HG03095 (cell line): ENCODE measurements at regions not wholly inside any gene's neighbourhood (a gene's known extent, or its start where the extent isn't known, plus 50 kb on each side); places are given as distances from the start of the nearest gene placed in this dataset.
"Not testable (repeated sequence)": the region's sequence is repeated elsewhere in the genome, so short reads cannot be mapped to it uniquely, and the experiment has no call there.

Source experiments
- ATAC-seq: cut with Tn5 transposase; IDR thresholded peaks from one replicate; pipeline ENCODE4 v1.9.1; 2021; ENCODE audit warnings: moderate library complexity; ENCODE audit not compliant: unreplicated experiment

DNA sequence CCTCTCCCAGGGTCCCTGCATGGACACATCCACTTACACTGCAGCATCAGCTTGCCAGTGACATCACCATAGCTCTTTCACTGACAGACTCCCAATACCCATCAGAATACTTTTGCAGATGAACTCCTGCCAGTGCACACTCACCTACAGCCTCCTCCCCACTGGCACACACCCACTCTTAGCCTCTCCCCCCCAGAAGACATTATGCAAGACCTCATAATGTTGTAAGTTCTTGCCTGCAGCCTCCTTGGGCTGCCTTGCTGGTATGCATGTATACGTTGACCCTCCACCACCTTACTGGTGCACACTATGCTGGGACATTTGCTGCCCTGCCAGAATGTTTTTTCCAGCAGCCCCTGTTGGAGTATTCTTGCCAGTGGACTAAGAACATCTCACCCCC, 324.2 kb downstream of the AEBP2 start:
- ATAC-seq, result no peak

DNA sequence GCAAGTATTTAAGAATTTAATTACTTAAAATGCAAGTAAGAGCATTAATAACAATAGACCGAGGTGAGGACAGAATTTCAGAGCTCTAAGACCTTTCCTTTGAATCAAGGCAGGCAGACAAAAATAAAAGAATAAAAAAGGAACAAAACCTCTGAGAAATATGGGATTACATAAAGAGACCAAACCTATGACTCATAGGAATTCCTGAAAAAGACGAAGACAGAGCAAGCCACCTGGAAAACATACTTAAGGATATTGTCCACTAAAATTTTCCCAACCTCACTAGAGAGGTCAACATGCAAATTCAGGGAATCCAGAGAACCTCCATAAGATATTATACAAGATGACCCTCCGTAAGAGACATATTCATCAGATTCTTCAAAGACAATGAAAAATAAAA, 325.1 kb downstream of the AEBP2 start:
- no peak for ATAC-seq

DNA sequence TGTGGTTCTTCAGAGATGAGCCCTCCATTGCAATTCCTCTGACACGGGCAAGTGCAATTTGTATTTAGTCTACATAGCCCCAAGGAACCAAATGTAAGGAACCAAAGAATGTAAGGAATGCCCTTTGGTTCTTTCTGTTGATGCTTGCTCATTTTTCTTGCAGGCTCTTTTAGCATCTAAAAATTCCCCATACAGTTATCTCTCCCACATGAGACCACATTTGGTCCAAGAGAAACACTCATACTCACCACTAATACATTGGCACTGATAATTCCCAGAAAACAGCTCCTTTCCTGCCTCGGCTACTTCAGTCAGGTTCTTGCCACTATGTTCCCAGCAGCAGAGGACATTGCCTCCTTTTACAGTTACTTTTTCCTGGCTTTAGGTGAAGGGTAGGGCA, 332.6 kb downstream of the AEBP2 start:
- ATAC-seq, result no peak

DNA sequence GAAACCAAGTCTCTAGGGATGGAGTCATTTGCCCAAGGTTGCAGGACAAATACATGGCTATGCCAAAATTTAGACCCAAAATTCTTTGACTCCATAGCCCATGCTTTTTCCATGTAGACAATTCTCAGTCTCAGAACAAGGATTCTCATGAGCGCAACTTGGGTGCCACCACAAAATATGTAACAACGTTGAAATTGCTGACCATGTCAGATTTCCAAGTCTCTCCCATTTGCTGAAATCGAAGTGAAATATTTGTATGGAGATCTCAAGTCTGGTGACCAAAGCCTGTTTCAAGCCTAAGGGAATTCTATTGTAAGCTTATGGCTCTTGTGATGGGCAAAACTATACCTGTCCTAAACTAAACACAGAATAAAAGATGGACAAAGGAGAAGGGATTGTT, 333.5 kb downstream of the AEBP2 start:
- ATAC-seq, result no peak

DNA sequence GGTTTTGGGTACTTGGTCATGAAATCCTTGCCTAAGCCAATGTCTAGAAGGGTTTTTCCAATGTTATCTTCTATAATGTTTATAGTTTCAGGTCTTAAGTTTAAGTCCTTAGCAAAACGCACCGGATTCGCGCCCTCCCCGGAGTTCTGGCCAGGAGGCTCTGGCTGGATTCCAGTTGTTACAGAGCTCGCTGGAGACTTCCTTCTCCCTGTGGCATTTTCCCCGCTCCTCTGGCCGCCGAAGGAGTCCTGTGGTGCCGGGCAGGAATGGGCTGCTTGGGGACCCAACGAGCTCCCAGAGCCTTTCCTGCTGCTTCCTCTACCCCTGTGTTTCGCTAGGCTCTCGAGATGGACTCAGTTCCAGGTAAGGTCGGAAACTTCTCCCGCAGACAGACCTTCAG, 335.9 kb downstream of the AEBP2 start:
- ATAC-seq, result no peak

DNA sequence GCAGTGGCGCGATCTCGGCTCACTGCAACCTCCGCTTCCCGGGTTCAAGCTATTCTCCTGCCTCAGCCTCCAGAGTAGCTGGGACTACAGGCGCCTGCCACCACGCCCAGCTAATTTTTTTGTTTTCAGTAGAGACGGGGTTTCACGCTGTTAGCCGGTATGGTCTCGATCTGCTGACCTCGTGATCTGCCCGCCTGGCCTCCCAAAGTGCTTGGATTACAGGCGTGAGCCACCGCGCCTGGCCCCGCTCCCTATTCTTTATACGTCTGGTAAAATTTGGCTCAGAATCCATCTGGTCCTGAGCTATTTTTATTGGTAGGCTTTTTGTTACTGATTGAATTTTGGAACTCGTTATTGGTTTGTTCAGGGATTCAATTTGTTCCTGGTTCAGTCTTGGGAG, 336.7 kb downstream of the AEBP2 start:
- ATAC-seq, result not testable (repeated sequence)

DNA sequence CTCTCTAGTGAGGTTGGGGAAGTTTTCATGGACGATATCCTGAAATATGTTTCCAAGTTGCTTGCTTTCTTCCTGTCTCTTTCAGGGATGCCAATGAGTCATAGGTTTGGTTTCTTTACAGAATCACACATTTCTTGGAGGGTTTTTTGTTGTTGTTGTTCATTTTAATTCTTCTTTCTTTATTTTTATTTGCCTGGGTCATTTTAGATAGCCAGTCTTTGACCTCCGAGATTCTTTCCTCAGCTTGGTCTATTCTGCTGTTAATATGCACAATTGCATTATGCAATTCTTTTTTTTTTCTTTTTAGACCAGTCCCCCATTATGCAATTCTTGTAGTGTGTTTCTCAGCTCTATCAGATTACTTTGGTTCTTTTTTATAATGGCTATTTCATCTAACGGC, 338.9 kb downstream of the AEBP2 start:
- ATAC-seq, result no peak

DNA sequence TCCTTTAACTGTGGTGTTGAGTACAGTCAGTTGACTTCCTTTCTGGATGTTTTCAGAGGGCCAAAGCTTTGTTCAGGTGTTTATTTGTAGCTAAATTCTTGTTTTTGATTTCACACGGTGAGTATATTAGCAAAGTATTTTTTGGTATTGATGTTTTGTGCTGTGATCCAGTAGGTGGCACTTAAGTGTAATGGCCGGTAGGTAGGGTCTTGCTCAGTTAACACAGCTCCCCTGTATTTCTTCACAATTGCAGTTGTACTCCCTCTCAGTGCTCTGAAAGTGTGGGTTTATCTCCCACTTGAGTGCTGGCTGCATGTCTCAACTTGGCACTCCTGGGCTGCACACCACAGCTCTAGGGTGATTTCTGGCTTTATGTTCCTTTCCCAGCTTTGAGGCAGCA, 339.5 kb downstream of the AEBP2 start:
- no peak for ATAC-seq

DNA sequence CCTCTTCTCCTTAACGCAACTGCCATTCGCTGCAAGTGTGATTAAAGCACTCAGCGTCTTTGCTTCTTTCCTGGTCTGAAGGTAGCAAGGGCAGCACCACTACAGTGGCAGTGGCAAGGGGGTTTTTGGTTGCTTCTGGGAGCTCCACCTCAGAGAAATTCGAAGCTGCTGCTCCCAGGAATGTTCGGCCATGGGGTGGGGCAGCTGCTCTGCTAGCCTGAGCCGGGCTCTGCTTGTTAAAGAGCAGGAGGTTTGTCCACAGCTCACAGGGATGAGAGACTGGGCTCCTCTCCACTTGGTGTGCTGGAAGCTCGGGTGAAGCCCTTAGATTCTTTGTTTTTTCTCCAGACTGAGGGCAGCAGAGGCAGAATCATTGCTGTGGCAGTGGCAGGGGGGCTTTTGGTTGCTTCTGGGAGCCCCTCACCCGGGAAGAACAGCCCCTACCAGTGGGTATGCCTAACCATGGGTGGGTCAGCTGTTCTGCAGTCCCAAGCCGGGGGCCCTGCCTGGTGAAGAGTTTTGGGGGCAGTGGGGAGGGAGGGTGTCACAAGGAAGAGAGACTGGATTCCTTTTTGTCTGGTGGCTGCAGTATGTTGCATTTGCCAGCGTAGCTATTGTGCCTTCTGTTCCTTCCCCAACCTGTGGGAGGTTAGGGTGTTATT, 340.2 kb downstream of the AEBP2 start:
- ATAC-seq, result no peak

DNA sequence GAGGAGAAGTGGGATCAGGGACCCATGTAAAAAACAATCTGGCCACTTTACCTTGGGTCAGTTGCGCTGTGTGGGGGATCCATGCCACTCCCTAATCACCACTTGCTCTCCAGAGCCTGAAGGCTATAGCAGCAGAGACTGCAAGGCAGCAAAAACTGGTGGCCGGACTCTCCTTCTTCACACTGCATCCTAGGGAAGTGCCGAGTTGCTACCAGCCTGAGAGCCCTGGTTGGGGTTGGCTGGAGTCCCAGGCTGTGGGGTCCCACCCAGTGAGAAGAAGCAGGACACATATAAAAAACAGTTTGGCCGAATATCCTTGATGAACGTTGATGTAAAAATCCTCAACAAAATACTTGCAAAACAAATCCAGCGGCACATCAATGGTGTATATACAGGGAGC, 341.2 kb downstream of the AEBP2 start:
- ATAC-seq, result no peak

DNA sequence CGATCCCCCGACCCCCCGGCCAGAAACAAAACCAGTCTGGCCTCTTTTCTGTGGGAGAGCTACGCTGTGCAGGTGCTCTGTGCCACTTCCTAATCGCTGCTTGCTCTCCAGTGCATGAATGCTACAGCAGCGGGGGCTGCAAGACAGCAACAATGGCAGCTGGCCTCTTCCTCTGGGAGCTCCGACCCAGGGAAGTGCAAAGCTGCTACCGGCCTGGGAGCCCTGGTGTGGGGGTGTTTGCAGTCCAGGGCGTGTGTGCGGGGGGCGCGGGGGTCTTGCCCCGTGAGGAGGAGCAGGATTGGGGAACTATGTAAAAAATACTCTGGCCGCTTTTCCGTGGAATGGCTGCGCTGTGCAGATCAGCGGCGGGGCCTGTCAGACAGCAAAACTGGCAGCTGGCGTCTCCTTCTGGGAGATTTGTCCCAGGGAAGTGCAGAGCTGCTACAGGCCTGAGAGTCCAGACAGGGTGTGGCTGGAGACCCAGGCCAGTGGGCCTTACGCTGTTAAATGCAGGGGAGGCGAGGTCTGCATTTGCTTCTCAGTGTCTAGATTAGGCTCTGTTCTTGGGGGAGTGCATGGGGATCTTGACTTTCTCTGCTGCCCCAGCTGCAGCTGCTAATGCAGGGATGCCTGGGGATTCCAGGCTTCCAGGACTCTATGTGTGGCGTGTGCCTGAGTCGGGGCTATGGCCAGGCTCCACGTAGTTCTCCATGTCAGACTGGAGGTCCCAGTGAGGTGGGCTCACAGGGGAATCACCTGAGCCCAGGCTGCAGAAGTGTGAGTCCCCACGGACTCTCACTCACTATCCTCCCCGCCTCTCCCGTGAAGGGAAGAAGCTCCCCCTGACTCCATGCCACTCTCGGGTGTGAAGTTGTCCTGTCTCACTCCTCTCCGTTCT, 344.5 kb downstream of the AEBP2 start:
- ATAC-seq, result no peak

DNA sequence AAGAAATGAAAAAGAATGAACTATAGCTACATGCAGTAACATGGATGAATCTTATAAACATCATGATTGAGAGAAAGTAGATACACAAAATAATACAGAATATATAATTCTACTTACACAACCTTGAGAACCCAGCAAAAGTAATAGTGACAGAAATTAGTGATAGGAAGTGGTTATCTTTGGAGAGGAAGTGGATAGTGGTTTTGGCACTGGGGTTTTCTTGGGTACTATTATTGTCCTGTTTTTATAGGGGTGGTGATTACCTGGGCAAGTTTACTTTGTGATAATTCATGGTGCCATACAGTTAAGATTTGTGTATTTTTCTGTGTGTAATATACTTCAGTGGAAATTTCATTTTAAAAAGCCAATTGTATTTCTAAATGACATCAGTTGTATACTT, 352.7 kb downstream of the AEBP2 start:
- no peak for ATAC-seq

DNA sequence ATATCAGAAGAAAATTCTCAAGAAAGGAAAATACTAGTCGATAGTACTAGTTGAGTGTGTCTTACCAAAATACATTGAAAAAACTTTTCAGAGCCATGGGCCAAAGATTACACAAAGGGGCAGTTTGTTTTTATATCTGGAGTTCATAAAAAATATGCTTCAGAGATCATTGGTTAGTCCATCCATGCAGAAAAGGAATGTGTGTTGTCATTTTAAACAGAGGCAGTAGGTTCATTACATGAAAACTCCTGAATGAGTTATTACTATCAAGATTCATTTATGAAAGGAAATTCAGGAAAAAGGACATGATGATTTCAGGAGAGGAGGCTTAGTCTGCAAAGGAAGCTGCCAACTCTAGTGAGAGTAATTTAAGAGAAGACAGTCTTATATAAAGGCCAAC, 354.8 kb downstream of the AEBP2 start:
- ATAC-seq, result no peak

DNA sequence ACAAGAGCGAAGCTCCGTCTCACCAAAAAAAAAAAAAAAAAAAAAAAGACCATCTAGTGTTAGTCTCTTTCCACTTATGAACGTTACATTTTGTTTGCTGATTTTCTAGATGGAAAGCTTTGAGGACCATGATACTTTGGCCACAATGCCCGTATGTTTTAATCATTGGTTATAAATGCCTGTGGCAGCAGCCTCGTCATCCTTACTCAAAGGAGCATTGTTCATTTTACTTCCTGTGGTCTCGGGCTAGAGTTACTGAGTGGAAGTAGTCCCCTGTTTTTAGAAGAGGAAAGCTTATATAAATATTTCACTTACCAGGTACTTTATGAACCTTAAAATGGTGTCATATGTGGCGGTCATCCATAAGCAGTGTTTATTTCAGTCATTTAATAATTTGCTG, 359.9 kb downstream of the AEBP2 start:
- ATAC-seq, result no peak

DNA sequence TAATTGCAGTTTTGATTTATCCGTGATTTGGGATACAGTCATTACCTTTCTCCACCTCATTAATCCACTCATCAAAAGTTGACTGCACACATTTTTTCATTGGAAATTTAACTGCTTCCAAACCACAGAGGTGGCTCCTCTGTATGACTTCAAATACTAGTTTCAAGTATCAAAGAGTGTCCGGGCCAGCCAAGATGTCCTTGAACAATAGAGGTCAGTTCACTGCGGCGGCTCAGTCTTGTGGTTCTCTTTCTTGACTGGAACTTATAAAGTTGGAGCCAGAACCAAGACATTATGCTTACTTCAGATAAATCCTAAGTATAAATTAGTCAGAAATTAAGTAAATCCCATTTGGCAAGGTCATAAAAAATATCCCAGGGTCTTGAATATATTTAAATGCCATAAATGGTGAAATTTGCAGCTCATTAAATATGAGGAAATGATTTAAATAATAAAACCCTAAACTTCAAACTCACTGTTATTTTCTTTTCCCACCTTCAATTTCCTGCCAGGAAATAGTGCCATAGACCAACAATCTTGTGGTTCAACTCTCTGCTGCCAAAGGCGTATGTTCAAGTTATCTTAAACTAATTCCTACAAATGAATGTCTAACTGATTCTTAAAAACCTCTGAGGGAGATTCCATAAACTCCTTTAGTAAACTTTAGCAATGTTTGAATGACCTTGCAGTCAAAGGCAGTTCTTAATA, 360.8 kb downstream of the AEBP2 start:
- ATAC-seq, result no peak

DNA sequence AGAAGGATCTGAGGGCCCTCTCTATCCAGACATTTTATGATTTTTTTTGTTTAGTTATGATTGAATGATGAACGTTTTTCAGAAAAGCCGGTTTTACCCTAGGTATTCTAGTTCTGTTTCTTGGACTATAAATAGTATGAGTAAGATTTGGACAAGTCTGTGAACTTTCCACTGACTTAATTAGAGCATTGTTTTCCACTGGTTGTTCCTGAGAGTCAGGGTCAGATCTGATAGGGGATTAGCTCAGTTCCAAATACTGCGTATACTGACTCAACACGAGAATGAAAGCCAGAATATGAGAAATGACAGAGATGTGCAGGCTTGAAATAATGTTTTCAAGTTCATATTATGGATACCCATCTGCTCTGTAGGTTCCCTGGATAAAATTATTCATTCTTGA, 361.6 kb downstream of the AEBP2 start:
- no peak for ATAC-seq

DNA sequence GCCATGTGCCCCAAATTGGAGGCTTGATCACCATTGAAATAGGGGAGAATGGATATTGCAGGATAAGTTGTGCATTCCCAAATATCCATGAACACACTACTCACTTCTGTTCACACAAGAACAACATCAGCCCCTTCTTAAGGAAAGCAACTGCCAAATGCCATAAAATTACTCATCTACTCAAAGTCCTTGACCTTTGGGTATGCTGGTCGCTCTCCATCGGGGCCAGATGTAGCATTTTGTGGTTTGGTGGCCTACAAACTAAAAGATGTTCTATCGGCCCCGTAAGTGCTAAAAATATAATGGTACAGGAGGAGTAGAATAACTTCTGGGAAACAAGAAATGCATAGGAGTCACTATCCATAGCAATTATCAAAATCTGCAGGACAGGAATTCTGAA, 362.6 kb downstream of the AEBP2 start:
- no peak for ATAC-seq

DNA sequence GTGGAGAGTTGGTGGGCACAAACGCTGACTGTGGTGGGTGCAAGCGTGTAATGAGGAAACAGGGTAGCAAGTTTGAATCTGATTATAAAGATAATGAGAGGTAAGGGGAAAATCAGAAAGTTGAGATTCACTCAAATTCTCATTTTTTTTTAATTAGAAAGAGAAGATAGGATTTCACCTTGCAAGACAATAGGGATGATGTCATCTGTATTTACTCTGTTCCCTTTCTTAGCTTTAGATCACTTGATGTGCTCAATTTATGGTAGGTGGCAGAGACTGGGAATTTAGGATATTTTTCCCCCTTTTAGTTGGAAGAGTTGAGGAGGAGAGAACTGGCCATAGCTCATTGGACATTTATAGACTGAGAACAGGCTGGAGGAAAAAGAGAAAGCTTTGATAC, 363.6 kb downstream of the AEBP2 start:
- ATAC-seq, result no peak

DNA sequence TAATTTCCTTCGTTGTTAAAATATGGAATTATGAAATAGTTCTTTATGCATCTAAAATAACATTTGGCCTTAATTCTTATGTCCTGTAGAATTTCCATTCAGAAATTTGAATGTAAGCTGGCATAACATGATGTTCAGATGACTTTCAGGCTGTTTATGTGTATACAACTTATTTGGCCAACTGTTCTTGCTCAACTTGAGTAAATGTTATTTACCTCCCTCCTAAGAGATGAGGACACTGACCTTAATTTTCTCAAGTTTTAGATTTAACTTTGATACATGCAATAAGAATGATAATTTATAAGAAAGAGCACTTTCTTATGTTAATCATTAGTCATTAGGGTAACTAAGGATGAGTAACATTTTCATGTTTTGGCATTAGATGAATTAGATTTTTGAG, 365.4 kb downstream of the AEBP2 start:
- ATAC-seq, result no peak

DNA sequence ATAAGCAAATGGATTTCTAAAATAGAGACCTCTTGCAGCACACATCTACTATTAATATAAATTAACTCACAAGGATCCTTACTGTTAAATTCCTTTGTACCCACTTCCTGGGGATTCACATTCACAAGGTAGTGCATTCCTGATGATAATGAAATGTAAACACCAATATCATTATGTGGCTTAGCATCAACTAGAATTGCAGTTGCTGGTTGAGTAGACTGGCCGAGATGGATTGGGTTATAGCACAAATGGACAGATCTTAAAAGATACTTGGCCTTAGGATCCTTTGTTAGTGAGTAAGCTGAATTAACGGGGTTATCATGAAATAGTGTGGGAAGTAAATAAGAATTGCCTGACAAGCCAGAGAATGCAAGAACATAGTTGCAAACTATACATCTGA, 369.1 kb downstream of the AEBP2 start:
- ATAC-seq, result no peak

DNA sequence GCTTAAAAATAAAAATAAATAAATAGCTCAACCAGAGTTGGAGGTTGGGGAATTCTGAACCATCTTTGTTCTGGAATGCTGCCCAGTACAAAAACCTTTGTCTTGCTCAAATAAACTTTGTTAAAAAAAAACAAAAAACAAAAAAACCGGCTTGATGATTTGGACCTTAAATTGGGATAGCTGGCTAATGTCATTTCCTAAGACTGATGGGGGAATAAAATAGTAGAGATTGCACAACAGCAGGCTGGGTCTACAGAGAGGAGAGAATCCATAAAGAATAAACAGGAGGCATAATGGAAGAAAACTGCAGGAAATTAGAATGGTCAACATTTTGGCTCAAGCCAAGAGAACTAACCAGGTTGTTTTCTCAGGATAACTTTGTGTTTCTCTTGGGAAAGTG, 370.9 kb downstream of the AEBP2 start:
- no peak for ATAC-seq

DNA sequence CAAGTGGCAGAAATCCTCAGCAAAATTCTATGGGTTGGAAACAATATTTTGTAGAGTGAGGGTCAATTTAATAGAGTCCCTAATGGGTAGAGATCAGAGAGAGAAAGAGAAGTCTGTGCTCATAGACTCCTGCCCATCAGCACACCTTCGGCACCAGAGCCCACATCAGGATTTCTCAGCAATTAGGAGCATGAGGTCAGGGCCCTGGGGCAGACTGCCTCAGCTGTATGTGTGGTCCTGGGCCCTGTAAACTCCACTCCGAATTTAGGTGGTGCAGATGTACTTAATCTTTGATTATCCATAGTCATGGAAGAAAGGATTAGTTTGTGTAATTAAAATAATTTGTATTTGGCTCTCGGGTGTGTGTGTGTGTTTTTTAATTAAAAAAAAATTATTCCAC, 372.6 kb downstream of the AEBP2 start:
- ATAC-seq, result no peak
